Heart left ventricle (tissue), 16 donors: ENCODE measurements at regions not wholly inside any gene's neighbourhood (a gene's known extent, or its start where the extent isn't known, plus 50 kb on each side); places are given as distances from the start of the nearest gene placed in this dataset.

Experiments
- ATAC-seq, 4 donors: fragments of 200-7000 bp; cut with Tn5 transposase; one replicate each; pipeline ENCODE4 v1.9.1; 2020 to 2022; ENCODE audit warnings: moderate library complexity in 4 of 4, mild to moderate bottlenecking in 3 of 4, moderate number of reproducible peaks in 1 of 4
- DNase-seq, 5 donors: peaks; one replicate each; pipeline ENCODE4 v3.0.0-alpha.2; 2020
- H3K27ac ChIP-seq, 12 donors: fragments of 200-600 bp; sonication (generic) in 4 of 12; one replicate each; pipeline versions ENCODE4 v1.5.0 to v1.8.0; 2016 to 2022; ENCODE audit warnings: mild to moderate bottlenecking in 2 of 12
- H3K27me3 ChIP-seq, 9 donors: fragments of 200-600 bp; sonication (generic) in 2 of 9; one replicate each; pipeline versions ENCODE4 v1.5.1 to v1.8.0; 2016 to 2022; ENCODE audit warnings: mild to moderate bottlenecking in 3 of 9
- H3K36me3 ChIP-seq, 9 donors: fragments of 200-600 bp; sonication (generic) in 2 of 9; one replicate each; pipeline versions ENCODE4 v1.5.0 to v1.8.0; 2018 to 2022; ENCODE audit warnings: mild to moderate bottlenecking in 2 of 9
- H3K4me1 ChIP-seq, 12 donors: fragments of 200-600 bp; sonication (generic) in 4 of 12; one replicate each; pipeline versions ENCODE4 v1.5.0 to v1.8.0; 2016 to 2022; ENCODE audit warnings: mild to moderate bottlenecking in 3 of 12
- H3K4me3 ChIP-seq, 12 donors: fragments of 200-600 bp; sonication (generic) in 4 of 12; one replicate each; pipeline versions ENCODE4 v1.5.0 to v1.8.0; 2017 to 2022; ENCODE audit warnings: mild to moderate bottlenecking in 9 of 12, moderate library complexity in 4 of 12
- H3K9me3 ChIP-seq, 12 donors: fragments of 200-600 bp; sonication (generic) in 4 of 12; one replicate each; pipeline versions ENCODE4 v1.5.0 to v1.8.0; 2016 to 2022; ENCODE audit warnings: mild to moderate bottlenecking in 1 of 12
- CTCF ChIP-seq, 12 donors: fragments of 200-600 bp; sonication (generic) in 4 of 12; IDR thresholded peaks; one replicate each; pipeline versions ENCODE4 v1.5.0 to v1.8.0; 2018 to 2022; ENCODE audit warnings: antibody characterized with exemption in 12 of 12, mild to moderate bottlenecking in 5 of 12
- POLR2A ChIP-seq, 2 donors: fragments of 450-650 bp; IDR thresholded peaks; one replicate each; pipeline ENCODE4 v1.6.1; 2017; ENCODE audit warnings: antibody characterized with exemption in 2 of 2, mild to moderate bottlenecking in 2 of 2, moderate library complexity in 2 of 2
- WGBS, 4 donors: extraction: QIAGEN DNeasy Blood & Tissue Kit in 2 of 4; methylation state at CpG; one replicate each; pipeline versions ENCODE4 v1.1.5 to v1.1.7; 2013 to 2018; 5-methylcytosine and 5-hydroxymethylcytosine counted together
- intact Hi-C, 10 donors: fragments of 100-400 bp; cut with DNase I; formaldehyde crosslinking; loops; one replicate each; pipeline versions ENCODE4 v1.11.1 to v1.14.2; 2022
- donor health status: ischemic (EF 13 %, LVEDD 7.1; RV severe dilation, severe dysfunction).
- donor health status: healthy with polysubstance abuse.
- donor health status: DM: no; HTN: yes; CAD: no.
- donor health status: DM: no; HTN: no; CAD: no.
- donor health status: ischemic (EF 25% LVEDD 6.9; RV normal size, moderate dysfunction).
- donor health status: ischemic (EF 25% LVEDD 5.7; RV mildly dilated, moderate dysfunction).
- donor health status: healthy.
- donor health status: DM: yes; HTN: yes; CAD: no.
- donor health status: ischemic (EF 35%, LVEDD 5.7; RV mildly dilated, moderate dysfunction).
- donor health status: nonischemic (EF 11% LVEDD 7.7; RV severe dilation, severe dysfunction).
- donor health status: DM: yes; HTN: yes; CAD: no.
- donor health status: PGD.
- donor health status: ischemic (EF 29% LVEDD 5.4; RV normal size, mild dysfunction).
- donor health status: nonischemic (EF 23%, LVEDD 6.1; RV moderate dilation, normal function).

DNA sequence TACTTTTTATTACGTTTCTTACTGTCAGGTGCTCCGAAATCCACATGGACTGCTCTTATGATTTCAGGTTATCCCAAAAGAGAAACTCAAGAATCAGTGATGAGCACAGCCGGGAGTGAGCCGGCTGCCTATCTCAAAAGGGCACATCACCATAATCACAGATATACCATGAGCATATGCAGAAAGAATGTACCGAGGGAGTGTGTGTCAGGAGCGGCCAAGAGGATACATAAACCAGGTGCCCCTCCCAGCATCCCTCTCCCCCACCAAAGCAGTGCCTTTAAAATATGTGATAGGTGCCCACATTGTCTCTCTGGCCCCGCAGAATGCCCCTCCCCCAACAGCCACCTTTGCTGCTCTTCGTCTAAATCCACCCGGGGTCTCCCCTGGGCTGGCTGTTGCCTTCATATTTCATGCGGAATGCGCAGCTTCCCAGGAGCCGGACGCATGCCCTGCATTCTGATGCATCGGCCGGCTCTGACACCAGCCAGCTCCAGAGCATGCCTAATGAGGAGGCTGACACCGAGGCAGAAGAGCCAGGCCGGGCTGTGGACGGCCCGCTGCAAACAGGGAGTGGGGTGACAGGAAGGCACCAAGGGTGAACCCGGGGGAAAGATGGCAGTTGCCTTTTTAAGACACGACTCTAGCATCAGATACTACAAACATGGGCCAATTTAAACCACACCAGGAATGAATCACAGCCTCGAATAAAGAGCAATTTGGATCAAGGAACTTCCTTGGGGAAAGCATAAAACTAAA, 652.3 kb downstream of the BNC2 start:
- intact Hi-C loops: no loop called here
- no peak for DNase-seq

GRCh38 chr9:16221366-16221765, 649.1 kb downstream of the BNC2 start:
- H3K27ac ChIP-seq: peak overlapping the region in 1 of 12 donors; percentile 38
- H3K36me3 ChIP-seq: no peaks in the 10 kb centered on the region
- intact Hi-C loops: loop anchor here in 1 of 10 donors (10.0 kb wide), 1 partner anchor 63 kb away; no protein-coding TSS in a partner anchor
- TF ChIP-seq POLR2A (IDR thresholded peaks at IDR 0.05) (no peak), CTCF (IDR thresholded peaks at IDR 0.05) (no peak)
- H3K4me1 ChIP-seq: peaks cover 0 to 19% (median 7%) of the 10 kb centered on the region in 12 donors
- H3K27me3 ChIP-seq: peaks cover 0 to 5% (median 0%) of the 10 kb centered on the region in 9 donors
- DNase-seq (peak in 2 of 5 donors; percentile 31 to 42), ATAC-seq (peak in 1 of 4 donors; percentile 20)
- no peaks in the 10 kb centered on the region for H3K9me3 ChIP-seq
- WGBS, 4 donors: 35 to 47% (median 42%) methylated on average over 6 of the region's 6 CpGs
- no peak overlapping the region for H3K4me3 ChIP-seq

More for the DNA sequence above, 652.3 kb downstream of the BNC2 start:
- Histone ChIP-seq H3K27ac (peak overlapping the region in 1 of 12 donors; percentile 20), H3K9me3 (no peaks in the 10 kb centered on the region), H3K4me3 (no peak overlapping the region), H3K4me1 (peaks cover 0 to 46% (median 14%) of the 10 kb centered on the region in 12 donors), H3K36me3 (no peaks in the 10 kb centered on the region), H3K27me3 (peaks cover 0 to 5% (median 0%) of the 10 kb centered on the region in 9 donors)
- WGBS, 4 donors: 81 to 83% (median 82%) methylated on average over 22 of the region's 22 CpGs
- TF ChIP-seq CTCF (IDR thresholded peaks at IDR 0.05) (no peak), POLR2A (IDR thresholded peaks at IDR 0.05) (no peak)
- no peak for ATAC-seq

DNA sequence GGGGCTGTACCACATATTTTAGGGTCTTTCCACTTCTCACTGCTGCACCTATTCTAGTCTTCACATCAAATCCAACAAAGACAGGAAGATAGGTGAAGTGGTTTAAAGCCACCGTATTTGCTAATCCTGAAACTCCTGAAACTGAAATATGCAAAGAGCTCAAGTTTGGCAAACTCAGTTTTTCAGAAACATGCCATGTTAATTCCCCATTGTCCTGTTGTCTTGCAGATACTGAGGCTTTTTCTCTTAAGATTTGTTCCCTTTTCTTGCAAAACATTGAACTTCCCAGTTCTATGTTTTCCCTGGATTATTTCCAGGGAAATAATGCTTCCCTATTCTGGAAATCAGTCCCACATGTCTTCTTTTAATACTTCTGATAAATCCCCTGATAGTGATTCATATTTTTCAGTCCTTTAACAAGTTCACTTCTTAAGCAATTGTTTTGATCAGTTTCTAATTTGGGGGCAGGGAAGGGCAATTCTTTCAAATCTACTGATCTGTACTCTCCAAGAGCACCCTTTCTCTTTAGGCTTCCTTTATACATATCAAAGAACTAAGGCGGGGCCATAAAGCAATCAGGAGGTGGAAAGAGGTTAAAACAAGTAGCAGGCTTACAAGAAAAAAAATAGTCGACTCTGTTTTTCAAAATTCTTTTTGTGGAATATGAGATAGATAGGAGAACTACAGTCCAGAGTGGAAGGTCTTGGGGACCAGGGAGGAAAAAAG, 648.5 kb downstream of the BNC2 start:
- Histone ChIP-seq H3K4me1 (peaks cover 0 to 19% (median 7%) of the 10 kb centered on the region in 12 donors), H3K27me3 (peaks cover 0 to 5% (median 0%) of the 10 kb centered on the region in 9 donors), H3K9me3 (no peaks in the 10 kb centered on the region), H3K4me3 (no peak overlapping the region), H3K27ac (peak overlapping the region in 1 of 12 donors; percentile 51), H3K36me3 (no peaks in the 10 kb centered on the region)
- ATAC-seq: peak in 1 of 4 donors; percentile 42
- DNase-seq: no peak
- intact Hi-C loops: loop anchor here in 1 of 10 donors (10.0 kb wide), 1 partner anchor 63 kb away; no protein-coding TSS in a partner anchor
- TF ChIP-seq POLR2A (IDR thresholded peaks at IDR 0.05) (no peak), CTCF (IDR thresholded peaks at IDR 0.05) (no peak)
- 33 to 53% (median 44%) methylated on average over 3 of the region's 3 CpGs for WGBS, 4 donors
